H1 (cell line): ENCODE measurements at regions not wholly inside any gene's neighbourhood (a gene's known extent, or its start where the extent isn't known, plus 50 kb on each side); places are given as distances from the start of the nearest gene placed in this dataset.

Source experiments
- CTCF ChIA-PET: fragments of 300-600 bp; sonication (Branson Sonifier 250); formaldehyde crosslinking; loops from one replicate; lab custom pipeline; 2021; ENCODE audit not compliant: partially characterized antibody; lab: Charles Lee
- POLR2A ChIA-PET: fragments of 300-600 bp; sonication (Branson Sonifier 250); formaldehyde crosslinking; loops from one replicate; lab custom pipeline; 2021; ENCODE audit warnings: inconsistent platforms; ENCODE audit not compliant: partially characterized antibody; lab: Charles Lee
- DNase-seq, 2 experiments: peaks; one replicate each; pipeline versions ENCODE4 v3.0.0 to v3.0.0-alpha.2; 2010 to 2022; ENCODE audit warnings: low spot score in 2 of 2, low read depth in 1 of 2, mixed read lengths in 1 of 2
- FAIRE-seq: peaks from 2 replicates; lab custom pipeline; 2011; peaks lifted over from hg19 to GRCh38; lab: Jason Lieb, UNC
- H2AFZ ChIP-seq: 2 replicates; pipeline ENCODE4 v1.8.1; 2012; ENCODE audit warnings: low read length, inconsistent platforms
- H2AK5ac ChIP-seq: 2 replicates; pipeline ENCODE4 v1.6.1; 2013; ENCODE audit warnings: low read depth, low read length
- H2BK120ac ChIP-seq: replicated peaks from 2 replicates; pipeline ENCODE3; 2013; ENCODE audit warnings: low read depth, low read length, inconsistent platforms
- H2BK12ac ChIP-seq: 2 replicates; pipeline ENCODE4 v1.6.1; 2013; ENCODE audit warnings: low read depth, low read length
- H2BK15ac ChIP-seq: 2 replicates; pipeline ENCODE4 v1.6.1; 2013; ENCODE audit warnings: low read length
- H2BK20ac ChIP-seq: 2 replicates; pipeline ENCODE4 v1.6.1; 2013; ENCODE audit warnings: low read length
- H2BK5ac ChIP-seq: 2 replicates; pipeline ENCODE4 v1.6.1; 2013; ENCODE audit warnings: low read depth, low read length
- H3K14ac ChIP-seq: 2 replicates; pipeline ENCODE4 v1.6.1; 2013; ENCODE audit warnings: inconsistent platforms; ENCODE audit not compliant: insufficient read length
- H3K18ac ChIP-seq: 2 replicates; pipeline ENCODE4 v1.6.1; 2013; ENCODE audit warnings: low read length; ENCODE audit errors: extremely low read depth
- H3K23ac ChIP-seq: 2 replicates; pipeline ENCODE4 v1.6.1; 2013; ENCODE audit warnings: inconsistent platforms; ENCODE audit not compliant: insufficient read length
- H3K23me2 ChIP-seq: 2 replicates; pipeline ENCODE4 v1.6.1; 2013; ENCODE audit warnings: low read depth, low read length
- H3K27ac ChIP-seq: 2 replicates; pipeline ENCODE4 v1.6.1; 2011; ENCODE audit warnings: low read depth, low read length, inconsistent platforms
- H3K27me3 ChIP-seq, 4 experiments: replicated peaks in 1 of 4; 1 replicate in 1 of 4; 2 replicates in 3 of 4; pipeline versions ENCODE4 v1.6.1 to v1.8.1; 2011 to 2013; ENCODE audit warnings: low read length in 3 of 4, mild to moderate bottlenecking in 3 of 4, inconsistent platforms in 2 of 4, mixed read lengths in 2 of 4, moderate library complexity in 1 of 4; ENCODE audit not compliant: control insufficient read depth in 3 of 4, insufficient read depth in 3 of 4; ENCODE audit errors: extremely low read depth in 1 of 4
- H3K36me3 ChIP-seq, 4 experiments: 2 replicates each; pipeline versions ENCODE4 v1.6.1 to v1.8.1; 2011 to 2013; ENCODE audit warnings: mild to moderate bottlenecking in 4 of 4, low read length in 3 of 4, moderate library complexity in 2 of 4, control low read depth in 1 of 4, inconsistent platforms in 1 of 4; ENCODE audit not compliant: insufficient read depth in 4 of 4, control insufficient read depth in 2 of 4
- H3K4ac ChIP-seq: replicated peaks from 2 replicates; pipeline ENCODE3; 2013; ENCODE audit warnings: low read length, low read depth, mixed read lengths, inconsistent platforms; ENCODE audit not compliant: insufficient read length
- H3K4me1 ChIP-seq, 4 experiments: replicated peaks in 1 of 4; 1 replicate in 1 of 4; 2 replicates in 3 of 4; pipeline versions ENCODE4 v1.6.1 to v1.8.1; 2011 to 2013; ENCODE audit warnings: low read length in 3 of 4, inconsistent platforms in 2 of 4, mixed read lengths in 1 of 4; ENCODE audit not compliant: insufficient read depth in 4 of 4, control insufficient read depth in 3 of 4
- H3K4me2 ChIP-seq, 2 experiments: 2 replicates each; pipeline versions ENCODE4 v1.6.1 to v1.8.1; 2011 to 2013; ENCODE audit warnings: low read depth in 2 of 2, low read length in 2 of 2, control low read depth in 1 of 2, inconsistent platforms in 1 of 2, mild to moderate bottlenecking in 1 of 2; ENCODE audit not compliant: insufficient read depth in 1 of 2
- H3K4me3 ChIP-seq, 4 experiments: fragments of 200-600, 300-600 bp in 1 of 4; sonication (generic), shearing (Covaris generic), sonication (Bioruptor Twin) in 1 of 4; 2 replicates each; pipeline versions ENCODE4 v1.5.1 to v1.8.1; 2011 to 2016; ENCODE audit warnings: low read length in 4 of 4, low read depth in 3 of 4, control low read depth in 2 of 4, inconsistent platforms in 2 of 4, mild to moderate bottlenecking in 2 of 4, mixed read lengths in 1 of 4, moderate library complexity in 1 of 4; ENCODE audit not compliant: insufficient read depth in 2 of 4; ENCODE audit errors: extremely low read depth in 1 of 4
- H3K56ac ChIP-seq: replicated peaks from 2 replicates; pipeline ENCODE3; 2013; ENCODE audit warnings: low read depth, mild to moderate bottlenecking, mixed read lengths, low read length, inconsistent platforms; ENCODE audit not compliant: insufficient read length
- H3K79me1 ChIP-seq: 2 replicates; pipeline ENCODE4 v1.6.1; 2013; ENCODE audit warnings: low read depth, low read length, control low read depth
- H3K79me2 ChIP-seq, 2 experiments: 2 replicates each; pipeline versions ENCODE4 v1.6.1 to v1.8.1; 2012 to 2013; ENCODE audit warnings: low read length in 2 of 2, mild to moderate bottlenecking in 2 of 2, inconsistent platforms in 1 of 2; ENCODE audit not compliant: insufficient read depth in 2 of 2, control insufficient read depth in 1 of 2
- H3K9ac ChIP-seq, 4 experiments: replicated peaks in 1 of 4; 1 replicate in 1 of 4; 2 replicates in 3 of 4; pipeline versions ENCODE4 v1.6.1 to v1.8.1; 2011 to 2013; ENCODE audit warnings: low read depth in 3 of 4, low read length in 3 of 4, control low read depth in 2 of 4, mild to moderate bottlenecking in 2 of 4, moderate library complexity in 2 of 4, inconsistent platforms in 1 of 4; ENCODE audit errors: extremely low read depth in 1 of 4
- H3K9me3 ChIP-seq, 2 experiments: 2 replicates each; pipeline versions ENCODE4 v1.6.1 to v1.8.1; 2012 to 2013; ENCODE audit warnings: mild to moderate bottlenecking in 2 of 2, moderate library complexity in 2 of 2, control low read depth in 1 of 2, inconsistent platforms in 1 of 2, low read depth in 1 of 2, low read length in 1 of 2, mixed read lengths in 1 of 2; ENCODE audit not compliant: insufficient read depth in 2 of 2
- H4K20me1 ChIP-seq, 2 experiments: replicated peaks in 1 of 2; 2 replicates each; pipeline versions ENCODE3 to v1.8.1; 2011 to 2013; ENCODE audit warnings: inconsistent platforms in 2 of 2, low read length in 2 of 2, mild to moderate bottlenecking in 1 of 2; ENCODE audit not compliant: insufficient read depth in 2 of 2, control insufficient read depth in 1 of 2
- H4K5ac ChIP-seq: 2 replicates; pipeline ENCODE4 v1.6.1; 2013; ENCODE audit warnings: low read length, low read depth, mixed read lengths, inconsistent platforms; ENCODE audit not compliant: insufficient read length
- H4K8ac ChIP-seq: 2 replicates; pipeline ENCODE4 v1.8.0; 2013; ENCODE audit warnings: mild to moderate bottlenecking, moderate library complexity, low read length, inconsistent platforms; ENCODE audit not compliant: insufficient read depth; ENCODE audit errors: extremely low read depth
- H4K91ac ChIP-seq: replicated peaks from 2 replicates; pipeline ENCODE3; 2013; ENCODE audit warnings: low read length, mixed read lengths, inconsistent platforms; ENCODE audit not compliant: insufficient read length
- WGBS, 2 experiments: shearing (Covaris generic) in 1 of 2; methylation state at CpG; one replicate each; pipeline versions ENCODE4 v1.1.6 to v1.1.7; 2013 to 2015; ENCODE audit warnings: low lambda C conversion rate in 2 of 2, mixed read lengths in 2 of 2, inconsistent platforms in 1 of 2, low coverage in 1 of 2, missing lambda C conversion rate in 1 of 2; ENCODE audit not compliant: insufficient replicate concordance in 2 of 2, insufficient coverage in 1 of 2, insufficient read length in 1 of 2; ENCODE audit errors: extremely low coverage in 1 of 2, missing lambda C conversion rate in 1 of 2; 5-methylcytosine and 5-hydroxymethylcytosine counted together
- TF ChIP-seq, protein P1 (sequence below), 3 experiments: IDR thresholded peaks; 1 replicate in 2 of 3; 2 replicates in 1 of 3; pipeline versions ENCODE4 v1.5.1 to v1.6.1; 2011; ENCODE audit warnings: low read length in 3 of 3, mild to moderate bottlenecking in 3 of 3, inconsistent platforms in 2 of 3, low read depth in 1 of 3, moderate library complexity in 1 of 3; ENCODE audit not compliant: insufficient read depth in 1 of 3; ENCODE audit errors: control extremely low read depth in 1 of 3

DNA sequence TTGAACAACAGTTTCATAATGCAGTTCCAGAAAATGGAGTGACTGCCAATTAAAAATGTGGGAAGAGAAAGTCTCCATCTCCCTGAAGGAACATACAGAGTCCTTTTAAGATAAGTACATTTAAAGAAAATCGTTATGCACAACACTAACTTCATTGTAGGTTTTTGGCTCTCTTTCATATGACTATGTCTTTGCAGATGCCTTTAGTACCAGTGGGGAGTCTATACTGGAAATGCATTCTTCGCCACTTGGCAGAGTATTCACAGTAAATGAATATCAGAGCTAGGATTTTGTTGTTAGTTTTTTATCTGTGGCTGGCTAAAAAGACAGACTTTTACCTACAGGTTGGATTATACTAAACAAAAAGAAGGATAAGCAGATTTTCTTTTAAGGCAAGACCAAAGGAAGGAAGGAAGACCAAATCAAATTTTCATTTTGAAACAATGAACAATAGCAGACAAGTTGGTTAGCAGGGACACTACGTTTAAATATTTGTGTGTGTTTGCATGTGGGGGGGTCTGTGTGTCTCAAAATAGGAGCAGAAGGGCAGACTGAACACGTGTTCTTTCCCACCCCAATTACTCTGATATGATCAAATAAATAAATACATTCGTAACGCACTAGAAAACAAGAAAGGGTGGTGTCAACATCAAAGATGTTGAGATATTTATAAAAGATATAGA lies 124.5 kb downstream of the BTG1 start:
- no peaks in the 10 kb centered on the region for H3K79me1 ChIP-seq
- no peak overlapping the region for H2AK5ac ChIP-seq
- H3K14ac ChIP-seq, result no peak overlapping the region
- H3K9ac ChIP-seq, result no peak overlapping the region
- FAIRE-seq (no peak), DNase-seq (no peak)
- ChIA-PET CTCF (interaction anchor here (0.6 to 1.6 kb wide), 3 partner anchors 11 to 550 kb away, joined by 3 to 4 read pairs (median 3); no protein-coding TSS in a partner anchor), POLR2A (no interaction called here)
- H3K23me2 ChIP-seq, result no peaks in the 10 kb centered on the region
- H2BK12ac ChIP-seq, result no peak overlapping the region
- H3K27me3 ChIP-seq, result no peaks in the 10 kb centered on the region
- H3K9me3 ChIP-seq, result no peaks in the 10 kb centered on the region
- no peak overlapping the region for H4K91ac ChIP-seq
- H2BK15ac ChIP-seq, result no peak overlapping the region
- H3K56ac ChIP-seq, result no peak overlapping the region
- no peaks in the 10 kb centered on the region for H3K79me2 ChIP-seq
- no peaks in the 10 kb centered on the region for H3K36me3 ChIP-seq
- H3K4me3 ChIP-seq, result no peak overlapping the region
- H3K18ac ChIP-seq, result no peak overlapping the region
- H2BK5ac ChIP-seq, result no peak overlapping the region
- 58% methylated on average over 6 of the region's 6 CpGs; no CpG with 5 or more reads in 1 of the 2 experiments for WGBS, 2 experiments
- H4K5ac ChIP-seq, result no peak overlapping the region
- H3K4me2 ChIP-seq, result no peak overlapping the region
- H2AFZ ChIP-seq, result no peak overlapping the region
- no peak overlapping the region for H3K23ac ChIP-seq
- no peaks in the 10 kb centered on the region for H4K20me1 ChIP-seq
- H3K4me1 ChIP-seq, result peaks cover 0 to 7% (median 3%) of the 10 kb centered on the region in 4 experiments; a peak in 3 of 7 replicates
- H2BK20ac ChIP-seq, result no peak overlapping the region
- no peak overlapping the region for H2BK120ac ChIP-seq
- H4K8ac ChIP-seq, result no peak overlapping the region
- no peak overlapping the region for H3K4ac ChIP-seq
- H3K27ac ChIP-seq, result no peak overlapping the region
- TF ChIP-seq, protein P1, sequence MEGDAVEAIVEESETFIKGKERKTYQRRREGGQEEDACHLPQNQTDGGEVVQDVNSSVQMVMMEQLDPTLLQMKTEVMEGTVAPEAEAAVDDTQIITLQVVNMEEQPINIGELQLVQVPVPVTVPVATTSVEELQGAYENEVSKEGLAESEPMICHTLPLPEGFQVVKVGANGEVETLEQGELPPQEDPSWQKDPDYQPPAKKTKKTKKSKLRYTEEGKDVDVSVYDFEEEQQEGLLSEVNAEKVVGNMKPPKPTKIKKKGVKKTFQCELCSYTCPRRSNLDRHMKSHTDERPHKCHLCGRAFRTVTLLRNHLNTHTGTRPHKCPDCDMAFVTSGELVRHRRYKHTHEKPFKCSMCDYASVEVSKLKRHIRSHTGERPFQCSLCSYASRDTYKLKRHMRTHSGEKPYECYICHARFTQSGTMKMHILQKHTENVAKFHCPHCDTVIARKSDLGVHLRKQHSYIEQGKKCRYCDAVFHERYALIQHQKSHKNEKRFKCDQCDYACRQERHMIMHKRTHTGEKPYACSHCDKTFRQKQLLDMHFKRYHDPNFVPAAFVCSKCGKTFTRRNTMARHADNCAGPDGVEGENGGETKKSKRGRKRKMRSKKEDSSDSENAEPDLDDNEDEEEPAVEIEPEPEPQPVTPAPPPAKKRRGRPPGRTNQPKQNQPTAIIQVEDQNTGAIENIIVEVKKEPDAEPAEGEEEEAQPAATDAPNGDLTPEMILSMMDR (IDR thresholded peaks at IDR 0.05; ENCODE audit: control extremely low read depth in 1 of 3, insufficient read depth in 1 of 3, low read depth in 1 of 3, low read length in 3 of 3), result no peak
